ENCODE measurements at regions not wholly inside any gene's neighbourhood (a gene's known extent, or its start where the extent isn't known, plus 50 kb on each side); places are given as distances from the start of the nearest gene placed in this dataset.

DNA sequence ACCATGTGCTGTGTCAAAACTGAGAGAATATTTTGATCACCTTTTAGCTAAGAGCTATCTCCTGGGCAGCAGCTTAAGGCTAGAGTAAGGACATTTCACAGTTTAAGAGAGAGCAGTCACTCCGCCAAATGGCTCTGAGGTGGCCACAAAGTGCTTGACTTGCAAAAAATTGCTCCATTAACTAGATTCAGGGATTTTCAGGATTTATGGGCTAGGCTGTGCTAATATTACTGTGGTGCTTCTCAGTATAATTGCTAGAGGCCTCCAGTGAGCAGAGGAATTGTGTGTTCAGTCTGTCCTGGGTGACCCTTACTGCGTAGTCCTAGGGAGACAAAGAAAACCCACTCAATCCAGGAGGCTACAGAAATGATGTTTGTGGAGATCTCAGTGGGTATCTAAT is 65.2 kb downstream of the PALM2AKAP2 start:
- Histone ChIP-seq H3K27me3 (ENCODE audit: insufficient read depth, low read length, poor library complexity) (no peaks in the 10 kb centered on the region), H3K27ac (ENCODE audit: low read length) (no peak overlapping the region), H3K79me2 (ENCODE audit: insufficient read depth, low read length) (no peaks in the 10 kb centered on the region), H3K4me3 (ENCODE audit: low read depth in 1 of 2, low read length in 2 of 2) (no peak overlapping the region), H4K20me1 (ENCODE audit: insufficient read depth, low read length) (no peaks in the 10 kb centered on the region), H3K4me1 (ENCODE audit: insufficient read depth, low read length) (no peaks in the 10 kb centered on the region), H3K9ac (ENCODE audit: low read depth, low read length) (no peak overlapping the region), H3K9me3 (ENCODE audit: insufficient read depth, low read length, severe bottlenecking) (no peaks in the 10 kb centered on the region), H3K4me2 (ENCODE audit: insufficient read depth, low read length) (no peak overlapping the region), H2AFZ (ENCODE audit: low read depth, low read length) (no peak overlapping the region), H3K36me3 (ENCODE audit: insufficient read depth, low read length) (no peaks in the 10 kb centered on the region)
- no peak for DNase-seq
- no peak for ATAC-seq (ENCODE audit: insufficient read depth, low read depth)
- TF ChIP-seq, protein P1, sequence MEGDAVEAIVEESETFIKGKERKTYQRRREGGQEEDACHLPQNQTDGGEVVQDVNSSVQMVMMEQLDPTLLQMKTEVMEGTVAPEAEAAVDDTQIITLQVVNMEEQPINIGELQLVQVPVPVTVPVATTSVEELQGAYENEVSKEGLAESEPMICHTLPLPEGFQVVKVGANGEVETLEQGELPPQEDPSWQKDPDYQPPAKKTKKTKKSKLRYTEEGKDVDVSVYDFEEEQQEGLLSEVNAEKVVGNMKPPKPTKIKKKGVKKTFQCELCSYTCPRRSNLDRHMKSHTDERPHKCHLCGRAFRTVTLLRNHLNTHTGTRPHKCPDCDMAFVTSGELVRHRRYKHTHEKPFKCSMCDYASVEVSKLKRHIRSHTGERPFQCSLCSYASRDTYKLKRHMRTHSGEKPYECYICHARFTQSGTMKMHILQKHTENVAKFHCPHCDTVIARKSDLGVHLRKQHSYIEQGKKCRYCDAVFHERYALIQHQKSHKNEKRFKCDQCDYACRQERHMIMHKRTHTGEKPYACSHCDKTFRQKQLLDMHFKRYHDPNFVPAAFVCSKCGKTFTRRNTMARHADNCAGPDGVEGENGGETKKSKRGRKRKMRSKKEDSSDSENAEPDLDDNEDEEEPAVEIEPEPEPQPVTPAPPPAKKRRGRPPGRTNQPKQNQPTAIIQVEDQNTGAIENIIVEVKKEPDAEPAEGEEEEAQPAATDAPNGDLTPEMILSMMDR (IDR thresholded peaks at IDR 0.05; ENCODE audit: borderline replicate concordance, extremely low read depth, low read length, poor library complexity, severe bottlenecking): no peak
- TF ChIP-seq EZH2 (IDR thresholded peaks at IDR 0.05; ENCODE audit: borderline replicate concordance, low read depth, low read length, severe bottlenecking): no peak

DNA sequence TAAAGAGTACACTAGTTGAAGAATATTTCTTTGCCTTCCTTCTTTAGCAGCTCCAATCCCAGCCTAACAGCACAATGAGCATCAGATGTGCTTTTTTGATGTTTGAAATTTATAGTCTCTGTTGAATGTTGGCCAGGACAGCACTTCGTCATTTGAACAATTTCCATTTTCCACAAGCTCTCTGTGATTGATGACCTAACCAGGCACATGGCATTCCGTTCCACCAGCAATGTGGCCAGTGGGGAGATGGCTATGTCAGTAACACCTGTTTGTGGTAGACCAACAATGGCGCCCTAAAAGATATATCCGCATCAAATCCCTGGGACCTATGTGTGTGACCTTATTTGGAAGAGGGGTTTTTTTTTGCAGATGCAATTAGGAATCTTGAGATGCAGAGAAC is 66.8 kb downstream of the PALM2AKAP2 start:
- Histone ChIP-seq H3K27me3 (ENCODE audit: insufficient read depth, low read length, poor library complexity) (no peaks in the 10 kb centered on the region), H3K4me3 (ENCODE audit: low read depth in 1 of 2, low read length in 2 of 2) (no peak overlapping the region), H3K36me3 (ENCODE audit: insufficient read depth, low read length) (no peaks in the 10 kb centered on the region), H3K4me1 (ENCODE audit: insufficient read depth, low read length) (no peaks in the 10 kb centered on the region), H3K27ac (ENCODE audit: low read length) (no peak overlapping the region), H2AFZ (ENCODE audit: low read depth, low read length) (no peak overlapping the region), H3K4me2 (ENCODE audit: insufficient read depth, low read length) (no peak overlapping the region), H3K79me2 (ENCODE audit: insufficient read depth, low read length) (no peaks in the 10 kb centered on the region), H4K20me1 (ENCODE audit: insufficient read depth, low read length) (no peaks in the 10 kb centered on the region), H3K9me3 (ENCODE audit: insufficient read depth, low read length, severe bottlenecking) (no peaks in the 10 kb centered on the region), H3K9ac (ENCODE audit: low read depth, low read length) (no peak overlapping the region)
- no peak for DNase-seq
- no peak for ATAC-seq (ENCODE audit: insufficient read depth, low read depth)
- TF ChIP-seq EZH2 (IDR thresholded peaks at IDR 0.05; ENCODE audit: borderline replicate concordance, low read depth, low read length, severe bottlenecking): no peak
- TF ChIP-seq, protein P1 (IDR thresholded peaks at IDR 0.05; ENCODE audit: borderline replicate concordance, extremely low read depth, low read length, poor library complexity, severe bottlenecking): no peak

DNA sequence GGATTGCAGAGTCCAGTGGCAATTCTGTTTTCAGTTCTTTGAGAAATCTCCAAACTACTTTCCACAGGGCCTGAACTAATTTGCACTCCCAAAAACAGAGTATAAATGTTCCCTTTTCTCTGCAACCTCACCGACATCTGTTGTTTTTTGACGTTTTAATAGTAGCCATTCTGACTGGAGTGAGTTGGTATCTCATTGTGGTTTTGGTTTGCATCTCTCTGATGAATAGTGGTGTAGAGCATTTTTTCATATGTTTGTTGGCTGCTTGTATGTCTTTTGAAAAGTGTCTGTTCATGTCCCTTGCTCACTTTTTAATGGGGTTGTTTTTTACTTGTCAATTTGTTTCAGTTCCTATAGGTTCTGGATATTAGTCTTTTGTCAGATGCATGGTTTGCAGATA is 72.6 kb downstream of the PALM2AKAP2 start:
- peaks cover 3% of the 10 kb centered on the region for H3K27me3 ChIP-seq (ENCODE audit: insufficient read depth, low read length, poor library complexity)
- ATAC-seq (ENCODE audit: insufficient read depth, low read depth) (no peak), DNase-seq (no peak)
- no peak overlapping the region for H3K9ac ChIP-seq (ENCODE audit: low read depth, low read length)
- H3K27ac ChIP-seq (ENCODE audit: low read length): no peak overlapping the region
- no peak overlapping the region for H3K4me2 ChIP-seq (ENCODE audit: insufficient read depth, low read length)
- H3K79me2 ChIP-seq (ENCODE audit: insufficient read depth, low read length): no peaks in the 10 kb centered on the region
- H3K4me1 ChIP-seq (ENCODE audit: insufficient read depth, low read length): no peaks in the 10 kb centered on the region
- no peaks in the 10 kb centered on the region for H3K36me3 ChIP-seq (ENCODE audit: insufficient read depth, low read length)
- H4K20me1 ChIP-seq (ENCODE audit: insufficient read depth, low read length): no peaks in the 10 kb centered on the region
- H2AFZ ChIP-seq (ENCODE audit: low read depth, low read length): no peak overlapping the region
- H3K9me3 ChIP-seq (ENCODE audit: insufficient read depth, low read length, severe bottlenecking): no peaks in the 10 kb centered on the region
- TF ChIP-seq, protein P1 (IDR thresholded peaks at IDR 0.05; ENCODE audit: borderline replicate concordance, extremely low read depth, low read length, poor library complexity, severe bottlenecking): no peak
- TF ChIP-seq EZH2 (IDR thresholded peaks at IDR 0.05; ENCODE audit: borderline replicate concordance, low read depth, low read length, severe bottlenecking): no peak
- H3K4me3 ChIP-seq (ENCODE audit: low read depth in 1 of 2, low read length in 2 of 2): no peak overlapping the region

DNA sequence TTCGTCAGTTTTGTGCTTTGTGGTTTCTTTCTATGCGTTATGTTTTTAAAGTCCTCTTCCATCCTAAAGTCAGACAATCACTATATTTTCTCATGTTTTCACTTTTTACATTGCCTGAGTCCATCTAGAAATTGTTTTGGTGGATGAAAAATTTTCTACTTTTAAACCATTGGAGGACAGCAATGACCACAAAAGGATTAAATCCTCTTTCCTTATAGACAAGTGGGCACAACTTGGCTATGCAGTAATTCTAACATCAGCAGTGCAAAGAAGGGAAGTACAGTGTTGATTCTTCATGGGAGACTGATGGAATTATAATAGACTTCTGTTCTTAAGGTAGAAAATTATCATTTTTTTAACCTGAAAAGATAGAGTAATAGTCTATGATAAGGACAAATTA is 75.5 kb downstream of the PALM2AKAP2 start:
- no peaks in the 10 kb centered on the region for H4K20me1 ChIP-seq (ENCODE audit: insufficient read depth, low read length)

More for the DNA sequence above, 75.5 kb downstream of the PALM2AKAP2 start:
- ATAC-seq (ENCODE audit: insufficient read depth, low read depth) (no peak), DNase-seq (no peak)
- no peaks in the 10 kb centered on the region for H3K36me3 ChIP-seq (ENCODE audit: insufficient read depth, low read length)
- no peaks in the 10 kb centered on the region for H3K9me3 ChIP-seq (ENCODE audit: insufficient read depth, low read length, severe bottlenecking)
- H3K27ac ChIP-seq (ENCODE audit: low read length): no peak overlapping the region
- H3K4me1 ChIP-seq (ENCODE audit: insufficient read depth, low read length): no peaks in the 10 kb centered on the region
- H3K79me2 ChIP-seq (ENCODE audit: insufficient read depth, low read length): no peaks in the 10 kb centered on the region
- TF ChIP-seq, protein P1 (IDR thresholded peaks at IDR 0.05; ENCODE audit: borderline replicate concordance, extremely low read depth, low read length, poor library complexity, severe bottlenecking): no peak
- no peak for TF ChIP-seq EZH2 (IDR thresholded peaks at IDR 0.05; ENCODE audit: borderline replicate concordance, low read depth, low read length, severe bottlenecking)
- no peak overlapping the region for H3K9ac ChIP-seq (ENCODE audit: low read depth, low read length)
- H3K27me3 ChIP-seq (ENCODE audit: insufficient read depth, low read length, poor library complexity): peaks cover 8% of the 10 kb centered on the region
- no peak overlapping the region for H3K4me3 ChIP-seq (ENCODE audit: low read depth in 1 of 2, low read length in 2 of 2)
- H3K4me2 ChIP-seq (ENCODE audit: insufficient read depth, low read length): no peak overlapping the region
- H2AFZ ChIP-seq (ENCODE audit: low read depth, low read length): no peak overlapping the region

All from DND-41 (cell line).